Mesendoderm (in vitro differentiated cells): ENCODE measurements at regions not wholly inside any gene's neighbourhood (a gene's known extent, or its start where the extent isn't known, plus 50 kb on each side); places are given as distances from the start of the nearest gene placed in this dataset.

ENCODE experiments used
- DNase-seq: peaks from one replicate; pipeline ENCODE4 v3.0.0; 2013
- H2AK5ac ChIP-seq: 2 replicates; pipeline ENCODE4 v1.6.1; 2013; ENCODE audit warnings: low read length, inconsistent platforms
- H2BK120ac ChIP-seq: 2 replicates; pipeline ENCODE4 v1.6.1; 2013; ENCODE audit warnings: low read depth, mild to moderate bottlenecking, low read length, moderate library complexity, mixed read lengths
- H2BK15ac ChIP-seq: replicated peaks from 2 replicates; pipeline ENCODE4 v1.6.1; 2013; ENCODE audit warnings: low read depth, mild to moderate bottlenecking, moderate library complexity
- H2BK5ac ChIP-seq: 2 replicates; pipeline ENCODE4 v1.6.1; 2013; ENCODE audit warnings: low read length, inconsistent platforms
- H3K18ac ChIP-seq: 2 replicates; pipeline ENCODE4 v1.6.1; 2013; ENCODE audit warnings: mild to moderate bottlenecking, low read length, mixed read lengths
- H3K23ac ChIP-seq: one replicate; pipeline ENCODE4 v1.6.1; 2013; ENCODE audit warnings: low read length
- H3K27ac ChIP-seq: 2 replicates; pipeline ENCODE4 v1.5.1; 2013; ENCODE audit warnings: low read depth, mild to moderate bottlenecking, inconsistent platforms, low read length, moderate library complexity
- H3K27me3 ChIP-seq: 2 replicates; pipeline ENCODE4 v1.6.1; 2013; ENCODE audit warnings: low read length, control low read depth, mild to moderate bottlenecking, inconsistent platforms; ENCODE audit not compliant: insufficient read depth, poor library complexity
- H3K36me3 ChIP-seq: 2 replicates; pipeline ENCODE4 v1.6.1; 2013; ENCODE audit warnings: low read length, inconsistent platforms; ENCODE audit not compliant: control insufficient read depth, insufficient read depth
- H3K4ac ChIP-seq: one replicate; pipeline ENCODE4 v1.6.1; 2013; ENCODE audit warnings: low read depth, mild to moderate bottlenecking, low read length, moderate library complexity
- H3K4me1 ChIP-seq: 2 replicates; pipeline ENCODE4 v1.6.1; 2013; ENCODE audit warnings: low read depth, low read length, inconsistent platforms; ENCODE audit not compliant: control insufficient read depth
- H3K4me2 ChIP-seq: 2 replicates; pipeline ENCODE4 v1.6.1; 2013; ENCODE audit warnings: low read length
- H3K4me3 ChIP-seq: 2 replicates; pipeline ENCODE4 v1.5.1; 2013; ENCODE audit warnings: mild to moderate bottlenecking, low read length
- H3K56ac ChIP-seq: one replicate; pipeline ENCODE4 v1.6.1; 2013; ENCODE audit warnings: low read length
- H3K79me1 ChIP-seq: 2 replicates; pipeline ENCODE4 v1.6.1; 2013; ENCODE audit warnings: low read length, inconsistent platforms
- H3K79me2 ChIP-seq: 2 replicates; pipeline ENCODE4 v1.6.1; 2013; ENCODE audit warnings: mild to moderate bottlenecking, low read length; ENCODE audit not compliant: control insufficient read depth, insufficient read depth
- H3K9ac ChIP-seq: 2 replicates; pipeline ENCODE4 v1.6.1; 2013; ENCODE audit warnings: low read length, inconsistent platforms
- H4K5ac ChIP-seq: one replicate; pipeline ENCODE4 v1.6.1; 2013; ENCODE audit warnings: low read length
- H4K8ac ChIP-seq: one replicate; pipeline ENCODE4 v1.6.1; 2013; ENCODE audit warnings: low read depth, mild to moderate bottlenecking, control low read depth, low read length, moderate library complexity
- WGBS: extraction: QIAGEN DNeasy Blood & Tissue Kit; methylation state at CpG from one replicate; pipeline ENCODE4 v1.1.7; 2013; ENCODE audit warnings: low lambda C conversion rate, missing lambda C conversion rate; ENCODE audit not compliant: insufficient coverage; ENCODE audit errors: extremely low coverage; 5-methylcytosine and 5-hydroxymethylcytosine counted together

DNA sequence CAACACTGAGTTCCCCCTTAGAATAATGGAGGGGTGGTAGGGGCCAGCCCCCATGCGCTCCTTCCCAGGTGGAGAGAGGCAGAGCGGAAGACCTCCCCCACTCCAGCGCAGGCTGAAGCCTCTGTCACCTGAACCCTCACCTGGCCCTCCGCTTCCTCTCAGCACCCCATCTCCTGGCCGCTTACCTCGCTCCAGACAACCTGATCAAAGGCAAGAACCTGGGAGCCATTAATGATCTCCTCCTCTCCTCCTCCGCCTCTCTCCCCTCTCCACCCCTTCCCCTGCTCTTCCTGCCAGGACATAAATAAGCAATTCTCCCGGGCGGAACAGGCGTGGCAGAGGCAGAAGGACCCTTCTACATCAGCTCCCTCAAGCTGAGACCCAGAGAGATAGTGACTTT, 110.2 kb upstream of the LHX1 start:
- H3K27ac ChIP-seq, result no peak overlapping the region
- no peak overlapping the region for H3K18ac ChIP-seq
- no peaks in the 10 kb centered on the region for H3K36me3 ChIP-seq
- no peaks in the 10 kb centered on the region for H3K27me3 ChIP-seq
- no CpG with 5 or more reads among the region's 10 CpGs for WGBS
- no peak for DNase-seq
- H3K23ac ChIP-seq, result no peak overlapping the region
- no peak overlapping the region for H2BK15ac ChIP-seq
- no peak overlapping the region for H3K4ac ChIP-seq
- H3K79me2 ChIP-seq, result no peaks in the 10 kb centered on the region
- no peak overlapping the region for H3K4me2 ChIP-seq
- peaks cover 5% of the 10 kb centered on the region for H3K4me1 ChIP-seq
- no peaks in the 10 kb centered on the region for H3K79me1 ChIP-seq
- H2AK5ac ChIP-seq, result no peak overlapping the region
- no peak overlapping the region for H2BK5ac ChIP-seq
- H4K8ac ChIP-seq, result no peak overlapping the region
- peak overlapping the region; percentile 56 for H3K56ac ChIP-seq
- H3K9ac ChIP-seq, result no peak overlapping the region
- no peak overlapping the region for H4K5ac ChIP-seq
- no peak overlapping the region for H2BK120ac ChIP-seq
- no peak overlapping the region for H3K4me3 ChIP-seq

DNA sequence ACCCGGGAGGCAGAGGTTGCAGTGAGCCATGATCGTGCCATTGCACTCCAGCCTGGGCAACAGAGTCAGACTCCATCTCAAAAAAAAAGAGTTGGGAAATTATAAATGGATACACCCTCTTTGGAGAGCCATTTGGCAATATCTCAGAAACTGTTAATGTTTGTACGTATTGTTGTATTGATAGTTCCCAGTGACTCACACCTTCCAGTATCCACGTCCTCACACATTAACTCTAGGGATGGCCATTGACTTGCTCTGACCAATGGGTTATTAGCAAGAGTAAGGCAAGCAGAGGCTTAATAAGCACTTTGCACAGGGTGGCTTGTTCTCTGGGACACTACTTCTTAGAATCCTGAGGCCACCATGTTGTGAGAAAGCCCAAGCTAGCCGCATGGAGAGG, 107.6 kb upstream of the LHX1 start:
- no peaks in the 10 kb centered on the region for H3K36me3 ChIP-seq
- no peak overlapping the region for H4K8ac ChIP-seq
- no peak overlapping the region for H4K5ac ChIP-seq
- H3K4me3 ChIP-seq, result no peak overlapping the region
- H3K9ac ChIP-seq, result no peak overlapping the region
- H3K79me2 ChIP-seq, result no peaks in the 10 kb centered on the region
- H2BK15ac ChIP-seq, result no peak overlapping the region
- WGBS, result no CpG with 5 or more reads among the region's 5 CpGs
- no peak overlapping the region for H2BK5ac ChIP-seq
- no peak for DNase-seq
- no peaks in the 10 kb centered on the region for H3K27me3 ChIP-seq
- no peak overlapping the region for H3K4ac ChIP-seq
- no peaks in the 10 kb centered on the region for H3K79me1 ChIP-seq
- H3K27ac ChIP-seq, result no peak overlapping the region
- no peak overlapping the region for H3K23ac ChIP-seq
- H3K56ac ChIP-seq, result no peak overlapping the region
- no peak overlapping the region for H3K18ac ChIP-seq
- H3K4me1 ChIP-seq, result peaks cover 5% of the 10 kb centered on the region
- no peak overlapping the region for H2AK5ac ChIP-seq
- H3K4me2 ChIP-seq, result no peak overlapping the region
- no peak overlapping the region for H2BK120ac ChIP-seq

DNA sequence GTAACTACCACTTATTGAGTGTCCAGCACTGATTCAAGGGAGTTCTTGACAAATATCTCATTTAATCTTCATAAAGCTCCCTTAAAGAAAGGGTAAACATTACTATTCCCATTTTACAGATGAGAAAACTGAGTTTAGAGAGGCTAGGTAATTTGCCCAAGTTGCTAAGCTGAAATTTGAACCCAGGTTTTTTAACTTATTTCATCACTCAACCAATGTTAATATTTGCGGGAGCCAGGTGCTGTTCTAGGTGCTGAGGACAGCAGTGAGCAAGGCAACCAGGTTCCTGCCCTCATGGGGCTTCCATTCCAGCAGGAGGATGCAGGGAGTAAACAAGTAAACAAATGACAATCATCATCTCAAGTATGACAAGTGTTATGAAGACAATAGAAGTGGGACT, 104.0 kb upstream of the LHX1 start:
- peaks cover 2% of the 10 kb centered on the region for H3K4me1 ChIP-seq
- H3K4ac ChIP-seq, result no peak overlapping the region
- no peak overlapping the region for H3K18ac ChIP-seq
- no peak overlapping the region for H2BK15ac ChIP-seq
- H4K8ac ChIP-seq, result no peak overlapping the region
- H2AK5ac ChIP-seq, result no peak overlapping the region
- no peak for DNase-seq
- H4K5ac ChIP-seq, result no peak overlapping the region
- no peak overlapping the region for H3K56ac ChIP-seq
- no peak overlapping the region for H3K9ac ChIP-seq
- no peak overlapping the region for H3K27ac ChIP-seq
- no CpG with 5 or more reads among the region's 1 CpG for WGBS
- H2BK120ac ChIP-seq, result no peak overlapping the region
- H2BK5ac ChIP-seq, result no peak overlapping the region
- no peaks in the 10 kb centered on the region for H3K36me3 ChIP-seq
- no peak overlapping the region for H3K4me3 ChIP-seq
- no peak overlapping the region for H3K23ac ChIP-seq
- no peak overlapping the region for H3K4me2 ChIP-seq
- no peaks in the 10 kb centered on the region for H3K27me3 ChIP-seq
- no peaks in the 10 kb centered on the region for H3K79me2 ChIP-seq
- no peaks in the 10 kb centered on the region for H3K79me1 ChIP-seq

DNA sequence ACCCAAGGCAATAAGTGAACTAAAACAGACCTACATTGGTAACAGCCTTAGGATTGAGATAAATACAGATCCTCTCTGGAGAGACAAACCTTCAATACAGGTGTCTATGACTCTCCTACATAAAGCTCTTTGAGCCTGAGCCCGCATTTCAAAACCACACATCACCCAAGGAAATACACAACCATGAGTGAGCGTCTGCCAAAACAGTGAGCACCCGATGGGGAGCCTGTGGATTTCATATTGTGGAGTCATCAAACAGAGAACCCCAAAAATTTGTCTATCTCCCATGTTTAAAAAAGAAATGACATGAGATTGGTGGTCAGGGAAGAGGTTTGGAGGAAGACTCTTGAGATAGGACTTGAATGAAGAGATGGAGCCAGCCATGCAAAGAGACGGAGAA, 102.2 kb upstream of the LHX1 start:
- H3K36me3 ChIP-seq, result no peaks in the 10 kb centered on the region
- no peak overlapping the region for H3K4me2 ChIP-seq
- no peak overlapping the region for H3K4me3 ChIP-seq
- no peak overlapping the region for H3K56ac ChIP-seq
- H3K4me1 ChIP-seq, result peaks cover 2% of the 10 kb centered on the region
- no peak overlapping the region for H2BK5ac ChIP-seq
- H3K27me3 ChIP-seq, result no peaks in the 10 kb centered on the region
- H2AK5ac ChIP-seq, result no peak overlapping the region
- no peak overlapping the region for H2BK120ac ChIP-seq
- H2BK15ac ChIP-seq, result no peak overlapping the region
- no CpG with 5 or more reads among the region's 4 CpGs for WGBS
- no peak overlapping the region for H3K27ac ChIP-seq
- H3K18ac ChIP-seq, result no peak overlapping the region
- H4K8ac ChIP-seq, result no peak overlapping the region
- H3K4ac ChIP-seq, result no peak overlapping the region
- H3K79me2 ChIP-seq, result no peaks in the 10 kb centered on the region
- no peak overlapping the region for H3K23ac ChIP-seq
- H4K5ac ChIP-seq, result no peak overlapping the region
- H3K79me1 ChIP-seq, result no peaks in the 10 kb centered on the region
- H3K9ac ChIP-seq, result no peak overlapping the region
- DNase-seq, result no peak

DNA sequence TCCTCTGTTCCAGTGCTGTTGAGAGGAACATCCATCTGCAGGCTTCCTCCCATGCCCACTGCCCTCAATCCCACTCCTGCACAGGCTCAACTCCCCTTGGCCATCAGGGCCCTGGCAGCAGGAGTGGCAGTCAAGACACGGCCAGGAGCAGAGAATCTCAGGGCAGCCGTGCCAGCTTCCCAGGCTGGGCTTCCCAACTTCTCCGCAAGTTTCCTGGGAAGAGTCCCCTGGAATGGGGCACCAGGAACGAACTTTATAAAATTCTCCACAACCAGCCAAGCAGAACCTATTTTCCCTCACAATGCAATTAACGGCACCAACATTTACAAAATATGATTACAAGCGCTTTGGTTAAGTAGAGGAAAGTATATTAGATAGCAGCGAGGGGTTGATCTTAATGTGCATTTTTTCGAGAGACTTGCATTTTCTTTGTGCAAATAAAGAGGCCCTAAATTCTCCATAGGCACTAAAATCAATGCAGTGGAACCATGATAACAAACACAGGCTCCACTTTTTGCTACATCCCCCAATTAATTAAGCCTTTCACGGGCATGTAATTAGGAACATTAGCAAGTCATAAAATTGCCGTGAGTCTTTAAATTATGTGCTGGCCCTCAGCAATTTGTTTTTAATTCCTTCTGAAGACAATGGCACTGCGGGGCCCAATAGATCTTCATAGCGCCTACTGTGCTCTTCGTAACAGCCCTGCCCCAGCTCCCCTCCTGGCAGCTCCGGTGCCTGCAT, 99.9 kb upstream of the LHX1 start:
- H2BK15ac ChIP-seq, result no peak overlapping the region
- peak overlapping the region; percentile 63 for H3K56ac ChIP-seq
- peak overlapping the region; percentile 97 for H2AK5ac ChIP-seq
- H3K4me2 ChIP-seq, result no peak overlapping the region
- H3K79me1 ChIP-seq, result no peaks in the 10 kb centered on the region
- no peaks in the 10 kb centered on the region for H3K27me3 ChIP-seq
- no peak overlapping the region for H4K8ac ChIP-seq
- H3K79me2 ChIP-seq, result no peaks in the 10 kb centered on the region
- no peak overlapping the region for H3K18ac ChIP-seq
- DNase-seq, result peak; percentile 66
- H3K4me1 ChIP-seq, result peaks cover 2% of the 10 kb centered on the region
- peak overlapping the region; percentile 78 for H2BK5ac ChIP-seq
- peak overlapping the region; percentile 44 for H4K5ac ChIP-seq
- WGBS, result no CpG with 5 or more reads among the region's 14 CpGs
- H3K36me3 ChIP-seq, result no peaks in the 10 kb centered on the region
- H2BK120ac ChIP-seq, result no peak overlapping the region
- no peak overlapping the region for H3K4ac ChIP-seq
- peak overlapping the region; percentile 32 for H3K23ac ChIP-seq
- H3K9ac ChIP-seq, result no peak overlapping the region
- H3K4me3 ChIP-seq, result no peak overlapping the region
- H3K27ac ChIP-seq, result no peak overlapping the region

DNA sequence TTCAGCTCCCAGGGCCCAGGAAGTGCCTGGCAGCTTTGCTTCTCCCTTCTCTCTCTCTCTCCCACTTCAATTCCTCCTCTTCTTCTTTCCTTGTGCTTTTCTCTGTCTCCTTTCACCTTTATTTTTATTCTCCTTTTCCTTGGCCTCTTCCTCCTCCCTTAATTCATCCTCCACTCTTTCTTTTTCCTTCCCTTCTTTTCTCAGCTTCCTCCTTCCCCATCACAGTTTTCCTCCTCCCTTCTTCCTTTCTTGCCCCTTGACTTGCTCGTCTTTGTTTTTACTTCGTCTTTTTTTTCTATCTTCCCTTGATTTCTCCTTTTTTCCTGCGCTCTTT, 99.4 kb upstream of the LHX1 start:
- H3K23ac ChIP-seq, result no peak overlapping the region
- no peak overlapping the region for H3K4me3 ChIP-seq
- H3K36me3 ChIP-seq, result no peaks in the 10 kb centered on the region
- H3K79me2 ChIP-seq, result no peaks in the 10 kb centered on the region
- no peak for DNase-seq
- no peak overlapping the region for H2BK120ac ChIP-seq
- H3K4me1 ChIP-seq, result peaks cover 2% of the 10 kb centered on the region
- H2BK15ac ChIP-seq, result no peak overlapping the region
- no peak overlapping the region for H4K8ac ChIP-seq
- H3K56ac ChIP-seq, result peak overlapping the region; percentile 17
- no peak overlapping the region for H2AK5ac ChIP-seq
- H3K18ac ChIP-seq, result no peak overlapping the region
- WGBS, result no CpG with 5 or more reads among the region's 3 CpGs
- no peak overlapping the region for H3K9ac ChIP-seq
- H3K27me3 ChIP-seq, result no peaks in the 10 kb centered on the region
- H3K27ac ChIP-seq, result no peak overlapping the region
- H3K79me1 ChIP-seq, result no peaks in the 10 kb centered on the region
- no peak overlapping the region for H3K4me2 ChIP-seq
- no peak overlapping the region for H2BK5ac ChIP-seq
- no peak overlapping the region for H4K5ac ChIP-seq
- no peak overlapping the region for H3K4ac ChIP-seq
